ENCODE measurements at regions not wholly inside any gene's neighbourhood (a gene's known extent, or its start where the extent isn't known, plus 50 kb on each side); places are given as distances from the start of the nearest gene placed in this dataset.

- no peak for TF ChIP-seq ZNF274 (IDR thresholded peaks at IDR 0.05; ENCODE audit: low read depth, low read length)
- H3K4me3 ChIP-seq (ENCODE audit: low read length), result no peak overlapping the region
Measured at GRCh38 chr2:2699121-2699505, 368.0 kb upstream of the MYT1L start.

GRCh38 chr2:2698182-2699120 lies 367.4 kb upstream of the MYT1L start:
- H3K4me3 ChIP-seq (ENCODE audit: low read length), result no peak overlapping the region
- TF ChIP-seq ZNF274 (IDR thresholded peaks at IDR 0.05; ENCODE audit: low read depth, low read length), result no peak

GRCh38 chr2:2696733-2697455 lies 365.8 kb upstream of the MYT1L start:
- no peak for TF ChIP-seq ZNF274 (IDR thresholded peaks at IDR 0.05; ENCODE audit: low read depth, low read length)
- H3K4me3 ChIP-seq (ENCODE audit: low read length), result no peak overlapping the region

GRCh38 chr2:2696325-2696724 lies 365.2 kb upstream of the MYT1L start:
- H3K4me3 ChIP-seq (ENCODE audit: low read length), result no peak overlapping the region
- TF ChIP-seq ZNF274 (IDR thresholded peaks at IDR 0.05; ENCODE audit: low read depth, low read length), result no peak

- H3K4me3 ChIP-seq (ENCODE audit: low read length), result no peak overlapping the region
- no peak for TF ChIP-seq ZNF274 (IDR thresholded peaks at IDR 0.05; ENCODE audit: low read depth, low read length)
Measured at GRCh38 chr2:2694746-2695145, 363.7 kb upstream of the MYT1L start.

GRCh38 chr2:2692599-2693389 lies 361.7 kb upstream of the MYT1L start:
- TF ChIP-seq ZNF274 (IDR thresholded peaks at IDR 0.05; ENCODE audit: low read depth, low read length), result no peak

GRCh38 chr2:2691419-2691818 lies 360.3 kb upstream of the MYT1L start:
- H3K4me3 ChIP-seq (ENCODE audit: low read length), result no peak overlapping the region
- no peak for TF ChIP-seq ZNF274 (IDR thresholded peaks at IDR 0.05; ENCODE audit: low read depth, low read length)

More at GRCh38 chr2:2692599-2693389, 361.7 kb upstream of the MYT1L start:
- no peak overlapping the region for H3K4me3 ChIP-seq (ENCODE audit: low read length)

GRCh38 chr2:2690985-2691384 lies 359.9 kb upstream of the MYT1L start:
- no peak for TF ChIP-seq ZNF274 (IDR thresholded peaks at IDR 0.05; ENCODE audit: low read depth, low read length)
- H3K4me3 ChIP-seq (ENCODE audit: low read length), result no peak overlapping the region

GRCh38 chr2:2689306-2689705 lies 358.2 kb upstream of the MYT1L start:
- no peak for TF ChIP-seq ZNF274 (IDR thresholded peaks at IDR 0.05; ENCODE audit: low read depth, low read length)
- no peak overlapping the region for H3K4me3 ChIP-seq (ENCODE audit: low read length)

- TF ChIP-seq ZNF274 (IDR thresholded peaks at IDR 0.05; ENCODE audit: low read depth, low read length), result no peak
- no peak overlapping the region for H3K4me3 ChIP-seq (ENCODE audit: low read length)
Measured at GRCh38 chr2:2688254-2688653, 357.2 kb upstream of the MYT1L start.

- no peak overlapping the region for H3K4me3 ChIP-seq (ENCODE audit: low read length)
- TF ChIP-seq ZNF274 (IDR thresholded peaks at IDR 0.05; ENCODE audit: low read depth, low read length), result no peak
Measured at GRCh38 chr2:2687745-2688144, 356.7 kb upstream of the MYT1L start.

GRCh38 chr2:2686222-2686621 lies 355.1 kb upstream of the MYT1L start:
- H3K4me3 ChIP-seq (ENCODE audit: low read length), result no peak overlapping the region
- no peak for TF ChIP-seq ZNF274 (IDR thresholded peaks at IDR 0.05; ENCODE audit: low read depth, low read length)

- TF ChIP-seq ZNF274 (IDR thresholded peaks at IDR 0.05; ENCODE audit: low read depth, low read length), result no peak
- H3K4me3 ChIP-seq (ENCODE audit: low read length), result no peak overlapping the region
Measured at GRCh38 chr2:2683606-2684224, 352.6 kb upstream of the MYT1L start.
